Stimulated activated naive B cell treated with anti-CD40 and anti-IgM and Interleukin-4, amounts not matched to agents 10 μg/mL and 1 μg/mL and 100 μg/mL, for 72 hours (primary cell): ENCODE measurements at regions not wholly inside any gene's neighbourhood (a gene's known extent, or its start where the extent isn't known, plus 50 kb on each side); places are given as distances from the start of the nearest gene placed in this dataset.

Source experiments
- ATAC-seq, 2 donors: fragments of 150-1000 bp; cut with Tn5 transposase; replicated peaks; 2 replicates each; pipeline ENCODE4 v1.10.0; 2021; ENCODE audit warnings: moderate library complexity in 1 of 2
- DNase-seq: peaks from one replicate; pipeline ENCODE4 v3.0.0; 2021
- H3K27ac Mint-ChIP-seq: one replicate; pipeline ENCODE4 v1.8.0; 2022; ENCODE audit warnings: mild to moderate bottlenecking, mixed read lengths
- H3K27me3 Mint-ChIP-seq, 2 donors: one replicate each; pipeline ENCODE4 v1.8.0; 2022; ENCODE audit warnings: mixed read lengths in 2 of 2
- H3K36me3 Mint-ChIP-seq, 2 donors: one replicate each; pipeline ENCODE4 v1.8.0; 2022; ENCODE audit warnings: mixed read lengths in 2 of 2, mild to moderate bottlenecking in 1 of 2
- H3K4me1 Mint-ChIP-seq, 2 donors: one replicate each; pipeline ENCODE4 v1.8.0; 2022; ENCODE audit warnings: mixed read lengths in 2 of 2, mild to moderate bottlenecking in 1 of 2
- H3K4me3 Mint-ChIP-seq, 2 donors: one replicate each; pipeline ENCODE4 v1.8.0; 2022; ENCODE audit warnings: mild to moderate bottlenecking in 2 of 2, mixed read lengths in 2 of 2, moderate library complexity in 1 of 2
- H3K9me3 Mint-ChIP-seq, 2 donors: one replicate each; pipeline ENCODE4 v1.8.0; 2022; ENCODE audit warnings: mixed read lengths in 2 of 2, mild to moderate bottlenecking in 1 of 2

- no peak overlapping the region for H3K27ac Mint-ChIP-seq
- H3K27me3 Mint-ChIP-seq = no peaks in the 10 kb centered on the region
Measured at GRCh38 chr14:57943541-57943940, 77.6 kb upstream of the SLC35F4 start.

GRCh38 chr14:57943038-57943437 lies 77.1 kb upstream of the SLC35F4 start:
- H3K4me1 Mint-ChIP-seq = no peaks in the 10 kb centered on the region
- H3K27ac Mint-ChIP-seq = no peak overlapping the region
- no peak overlapping the region for H3K4me3 Mint-ChIP-seq
- DNase-seq (no peak), ATAC-seq (no peak)
- H3K9me3 Mint-ChIP-seq = no peaks in the 10 kb centered on the region
- no peaks in the 10 kb centered on the region for H3K27me3 Mint-ChIP-seq
- no peaks in the 10 kb centered on the region for H3K36me3 Mint-ChIP-seq

More at GRCh38 chr14:57943541-57943940, 77.6 kb upstream of the SLC35F4 start:
- DNase-seq (no peak), ATAC-seq (no peak)
- no peaks in the 10 kb centered on the region for H3K36me3 Mint-ChIP-seq
- no peaks in the 10 kb centered on the region for H3K4me1 Mint-ChIP-seq
- no peak overlapping the region for H3K4me3 Mint-ChIP-seq
- H3K9me3 Mint-ChIP-seq = no peaks in the 10 kb centered on the region

- no peaks in the 10 kb centered on the region for H3K36me3 Mint-ChIP-seq
- H3K27ac Mint-ChIP-seq = no peak overlapping the region
- H3K9me3 Mint-ChIP-seq = no peaks in the 10 kb centered on the region
- DNase-seq (no peak), ATAC-seq (no peak)
- no peak overlapping the region for H3K4me3 Mint-ChIP-seq
- no peaks in the 10 kb centered on the region for H3K27me3 Mint-ChIP-seq
- no peaks in the 10 kb centered on the region for H3K4me1 Mint-ChIP-seq
Measured at GRCh38 chr14:57939084-57939483, 73.2 kb upstream of the SLC35F4 start.

- no peaks in the 10 kb centered on the region for H3K4me1 Mint-ChIP-seq
- H3K27ac Mint-ChIP-seq = no peak overlapping the region
- H3K4me3 Mint-ChIP-seq = no peak overlapping the region
- H3K9me3 Mint-ChIP-seq = no peaks in the 10 kb centered on the region
- no peak for DNase-seq
- H3K36me3 Mint-ChIP-seq = no peaks in the 10 kb centered on the region
- ATAC-seq = no peak
- no peaks in the 10 kb centered on the region for H3K27me3 Mint-ChIP-seq
Measured at GRCh38 chr14:57938533-57938932, 72.6 kb upstream of the SLC35F4 start.

DNA sequence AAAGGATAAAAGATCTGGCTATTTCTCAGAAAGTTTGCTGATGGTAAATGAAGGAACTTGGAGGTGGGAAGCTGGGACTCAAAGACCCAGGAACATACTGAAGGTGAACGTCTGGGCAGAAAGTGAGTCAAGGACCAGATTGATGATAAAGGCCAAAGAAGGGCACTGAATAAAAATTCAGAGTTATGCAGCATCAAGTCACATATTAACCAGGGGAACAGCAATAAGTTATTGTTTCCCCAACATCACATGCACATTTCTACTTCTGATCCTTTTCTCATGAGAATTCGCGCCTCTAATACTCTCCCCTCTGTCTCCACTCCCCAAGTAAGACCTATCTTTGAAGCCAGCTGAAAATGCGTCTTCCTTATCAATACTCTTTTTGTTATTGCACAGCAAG lies 71.8 kb upstream of the SLC35F4 start:
- Mint-ChIP-seq H3K4me3 (no peak overlapping the region), H3K27ac (no peak overlapping the region), H3K27me3 (no peaks in the 10 kb centered on the region), H3K4me1 (no peaks in the 10 kb centered on the region), H3K9me3 (no peaks in the 10 kb centered on the region), H3K36me3 (no peaks in the 10 kb centered on the region)
- no peak for ATAC-seq
- DNase-seq = no peak

DNA sequence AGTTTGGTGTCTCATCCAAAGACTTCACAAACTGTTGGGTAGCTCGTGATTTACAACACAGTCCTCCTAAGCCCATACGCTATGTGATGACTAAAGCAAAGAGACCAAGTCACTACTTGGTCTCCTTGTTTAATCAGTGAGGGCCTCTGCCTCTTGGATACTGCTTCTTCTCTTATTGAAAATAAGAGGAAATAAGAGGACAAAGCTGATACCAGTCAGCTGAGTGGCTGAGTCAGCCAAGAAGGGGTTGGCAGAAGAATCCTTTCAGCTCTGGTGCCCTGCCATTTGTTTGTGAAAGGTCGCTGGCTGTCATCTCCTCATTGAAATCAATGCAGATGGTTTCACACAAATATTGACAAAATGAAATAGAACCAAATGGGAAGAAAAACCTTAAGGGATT lies 67.5 kb upstream of the SLC35F4 start:
- ATAC-seq = no peak
- peaks cover 7 to 19% of the 10 kb centered on the region in 2 donors for H3K4me1 Mint-ChIP-seq
- no peak overlapping the region for H3K4me3 Mint-ChIP-seq
- H3K27me3 Mint-ChIP-seq = no peaks in the 10 kb centered on the region
- no peak for DNase-seq
- H3K36me3 Mint-ChIP-seq = no peaks in the 10 kb centered on the region
- no peak overlapping the region for H3K27ac Mint-ChIP-seq
- H3K9me3 Mint-ChIP-seq = no peaks in the 10 kb centered on the region

- Mint-ChIP-seq H3K27me3 (no peaks in the 10 kb centered on the region), H3K4me1 (peaks cover 10 to 23% of the 10 kb centered on the region in 2 donors), H3K4me3 (no peak overlapping the region), H3K36me3 (no peaks in the 10 kb centered on the region), H3K9me3 (no peaks in the 10 kb centered on the region), H3K27ac (no peak overlapping the region)
- ATAC-seq = no peak
- DNase-seq = no peak
Measured at GRCh38 chr14:57930241-57930975, 64.5 kb upstream of the SLC35F4 start.

DNA sequence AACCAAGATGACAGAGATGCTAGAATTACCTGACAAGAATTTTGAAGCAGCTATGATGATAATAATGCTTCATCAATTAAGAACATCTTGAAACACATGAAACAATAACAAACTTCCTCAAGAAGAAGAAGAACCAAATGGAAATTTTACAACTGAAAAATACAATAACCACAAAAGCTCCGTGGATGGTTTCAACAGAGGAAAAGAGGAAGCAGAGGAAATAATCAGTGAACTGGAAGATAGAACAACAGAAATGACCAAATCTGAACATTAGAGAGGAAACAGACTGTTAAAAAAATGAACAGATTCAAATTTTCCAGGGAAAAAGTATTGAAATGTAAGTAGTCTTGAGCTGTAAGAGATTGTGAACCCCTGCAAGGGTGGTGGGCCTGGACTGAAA lies 62.8 kb upstream of the SLC35F4 start:
- Mint-ChIP-seq H3K4me3 (no peak overlapping the region), H3K4me1 (peaks cover 10 to 23% of the 10 kb centered on the region in 2 donors), H3K27me3 (no peaks in the 10 kb centered on the region), H3K27ac (no peak overlapping the region), H3K36me3 (no peaks in the 10 kb centered on the region), H3K9me3 (peaks cover 3 to 8% of the 10 kb centered on the region in 2 donors)
- peak; percentile 60 to 67 for ATAC-seq
- DNase-seq = no peak

GRCh38 chr14:57921377-57921776 lies 55.5 kb upstream of the SLC35F4 start:
- no peaks in the 10 kb centered on the region for H3K27me3 Mint-ChIP-seq

GRCh38 chr14:57918791-57919190 lies 52.9 kb upstream of the SLC35F4 start:
- no peak for ATAC-seq
- H3K27ac Mint-ChIP-seq = no peak overlapping the region
- H3K27me3 Mint-ChIP-seq = peaks cover 0 to 5% of the 10 kb centered on the region in 2 donors
- DNase-seq = no peak
- no peaks in the 10 kb centered on the region for H3K36me3 Mint-ChIP-seq
- no peak overlapping the region for H3K4me3 Mint-ChIP-seq
- H3K9me3 Mint-ChIP-seq = peaks cover 4 to 5% of the 10 kb centered on the region in 2 donors
- H3K4me1 Mint-ChIP-seq = peaks cover 0 to 8% of the 10 kb centered on the region in 2 donors

More at GRCh38 chr14:57921377-57921776, 55.5 kb upstream of the SLC35F4 start:
- H3K4me1 Mint-ChIP-seq = peaks cover 0 to 8% of the 10 kb centered on the region in 2 donors
- no peaks in the 10 kb centered on the region for H3K36me3 Mint-ChIP-seq
- ATAC-seq (no peak), DNase-seq (no peak)
- no peak overlapping the region for H3K4me3 Mint-ChIP-seq
- H3K27ac Mint-ChIP-seq = no peak overlapping the region
- H3K9me3 Mint-ChIP-seq = peaks cover 7 to 13% of the 10 kb centered on the region in 2 donors
